Ascending aorta (tissue), 2 donors: ENCODE measurements at regions not wholly inside any gene's neighbourhood (a gene's known extent, or its start where the extent isn't known, plus 50 kb on each side); places are given as distances from the start of the nearest gene placed in this dataset.

ENCODE experiments used
- DNase-seq, 2 donors: peaks; one replicate each; pipeline ENCODE4 v3.0.0-alpha.2; 2019; ENCODE audit warnings: low spot score in 2 of 2
- H3K27ac ChIP-seq, 2 donors: fragments of 200-600 bp; sonication (generic); one replicate each; pipeline ENCODE4 v1.5.1; 2016 to 2017; ENCODE audit warnings: mild to moderate bottlenecking in 1 of 2
- H3K27me3 ChIP-seq: fragments of 200-600 bp; sonication (generic); one replicate; pipeline ENCODE4 v1.5.1; 2017
- H3K36me3 ChIP-seq, 2 donors: fragments of 200-600 bp; sonication (generic); one replicate each; pipeline ENCODE4 v1.5.1; 2016
- H3K4me1 ChIP-seq, 2 donors: fragments of 200-600 bp; sonication (generic); one replicate each; pipeline ENCODE4 v1.5.1; 2016 to 2017; ENCODE audit warnings: mild to moderate bottlenecking in 1 of 2
- H3K4me3 ChIP-seq, 2 donors: fragments of 200-600 bp; sonication (generic); one replicate each; pipeline ENCODE4 v1.5.1; 2016 to 2017; ENCODE audit warnings: mild to moderate bottlenecking in 1 of 2
- H3K9me3 ChIP-seq, 2 donors: fragments of 200-600 bp; sonication (generic); one replicate each; pipeline ENCODE4 v1.5.1; 2016
- intact Hi-C: fragments of 100-400 bp; cut with DNase I; formaldehyde crosslinking; loops from one replicate; pipeline ENCODE4 v1.15.1; 2023
- TF ChIP-seq, protein P1 (sequence below), 3 experiments: fragments of 200-600 bp in 2 of 3; fragments of 450-650 bp in 1 of 3; sonication (generic) in 2 of 3; IDR thresholded peaks; one replicate each; pipeline ENCODE4 v1.5.1; 2016 to 2019; ENCODE audit warnings: antibody characterized with exemption in 3 of 3, mild to moderate bottlenecking in 1 of 3, moderate library complexity in 1 of 3

DNA sequence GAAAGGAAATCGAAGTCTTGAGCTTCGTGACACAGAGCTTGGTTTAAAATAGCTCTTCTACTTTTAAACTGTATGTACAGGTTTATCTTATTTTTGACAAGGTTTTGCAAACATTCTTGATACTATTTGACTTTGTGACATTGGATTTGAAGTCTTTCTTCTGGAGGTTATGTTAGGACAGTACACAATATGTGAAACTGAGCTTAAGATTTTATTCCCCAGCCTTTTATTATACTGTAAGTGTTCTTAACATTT is 95.2 kb upstream of the BTBD3 start:
- H3K9me3 ChIP-seq = no peaks in the 10 kb centered on the region
- DNase-seq = no peak
- intact Hi-C loops = no loop called here
- no peak overlapping the region for H3K27ac ChIP-seq
- H3K27me3 ChIP-seq = no peaks in the 10 kb centered on the region
- no peaks in the 10 kb centered on the region for H3K36me3 ChIP-seq
- no peak overlapping the region for H3K4me3 ChIP-seq
- TF ChIP-seq, protein P1, sequence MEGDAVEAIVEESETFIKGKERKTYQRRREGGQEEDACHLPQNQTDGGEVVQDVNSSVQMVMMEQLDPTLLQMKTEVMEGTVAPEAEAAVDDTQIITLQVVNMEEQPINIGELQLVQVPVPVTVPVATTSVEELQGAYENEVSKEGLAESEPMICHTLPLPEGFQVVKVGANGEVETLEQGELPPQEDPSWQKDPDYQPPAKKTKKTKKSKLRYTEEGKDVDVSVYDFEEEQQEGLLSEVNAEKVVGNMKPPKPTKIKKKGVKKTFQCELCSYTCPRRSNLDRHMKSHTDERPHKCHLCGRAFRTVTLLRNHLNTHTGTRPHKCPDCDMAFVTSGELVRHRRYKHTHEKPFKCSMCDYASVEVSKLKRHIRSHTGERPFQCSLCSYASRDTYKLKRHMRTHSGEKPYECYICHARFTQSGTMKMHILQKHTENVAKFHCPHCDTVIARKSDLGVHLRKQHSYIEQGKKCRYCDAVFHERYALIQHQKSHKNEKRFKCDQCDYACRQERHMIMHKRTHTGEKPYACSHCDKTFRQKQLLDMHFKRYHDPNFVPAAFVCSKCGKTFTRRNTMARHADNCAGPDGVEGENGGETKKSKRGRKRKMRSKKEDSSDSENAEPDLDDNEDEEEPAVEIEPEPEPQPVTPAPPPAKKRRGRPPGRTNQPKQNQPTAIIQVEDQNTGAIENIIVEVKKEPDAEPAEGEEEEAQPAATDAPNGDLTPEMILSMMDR (IDR thresholded peaks at IDR 0.05) = no peak
- no peaks in the 10 kb centered on the region for H3K4me1 ChIP-seq

DNA sequence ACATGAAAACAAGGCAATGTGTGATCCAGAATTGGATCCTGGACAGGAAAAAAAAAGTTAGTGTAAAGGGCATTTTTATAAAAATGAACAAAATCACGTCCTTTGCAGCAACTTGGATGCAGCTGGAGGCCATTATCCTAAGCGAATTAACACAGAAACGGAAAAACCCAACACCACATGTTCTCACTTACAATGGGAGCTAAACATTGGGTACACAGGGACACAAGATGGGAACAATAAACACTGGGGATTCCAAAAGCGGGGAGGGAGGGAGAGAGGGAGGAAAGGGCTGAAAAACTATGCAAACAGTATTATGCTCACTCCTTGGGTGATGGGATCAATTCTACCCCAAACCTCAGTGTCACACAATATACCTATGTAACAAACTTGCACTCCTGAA is 91.4 kb upstream of the BTBD3 start:
- TF ChIP-seq, protein P1 (IDR thresholded peaks at IDR 0.05) = no peak
- DNase-seq = no peak
- Histone ChIP-seq H3K27me3 (no peaks in the 10 kb centered on the region), H3K36me3 (no peaks in the 10 kb centered on the region), H3K4me3 (no peak overlapping the region), H3K4me1 (no peaks in the 10 kb centered on the region), H3K27ac (no peak overlapping the region), H3K9me3 (no peaks in the 10 kb centered on the region)
- intact Hi-C loops = no loop called here

DNA sequence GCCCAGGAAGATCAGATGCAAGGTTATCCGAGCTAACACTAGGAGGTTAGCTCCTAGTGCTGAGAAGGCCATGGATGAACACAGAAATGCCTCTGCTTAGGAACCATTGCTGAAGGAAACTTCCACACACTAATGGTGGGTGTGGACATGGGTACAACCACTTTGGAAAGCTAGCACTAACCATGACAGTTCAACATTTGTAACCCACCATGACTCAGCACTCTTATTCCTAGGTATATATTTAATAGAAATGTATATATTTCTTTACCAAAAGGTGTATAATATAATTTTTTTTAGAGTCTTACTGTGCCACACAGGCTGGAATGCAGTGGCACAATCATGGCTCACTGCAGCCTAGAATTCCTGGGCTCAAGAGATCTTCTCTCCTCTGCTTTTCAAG is 85.3 kb upstream of the BTBD3 start:
- Histone ChIP-seq H3K27me3 (no peaks in the 10 kb centered on the region), H3K9me3 (no peaks in the 10 kb centered on the region), H3K4me1 (no peaks in the 10 kb centered on the region), H3K27ac (no peak overlapping the region), H3K4me3 (no peak overlapping the region), H3K36me3 (no peaks in the 10 kb centered on the region)
- TF ChIP-seq, protein P1 (IDR thresholded peaks at IDR 0.05) = no peak
- intact Hi-C loops = no loop called here
- no peak for DNase-seq

DNA sequence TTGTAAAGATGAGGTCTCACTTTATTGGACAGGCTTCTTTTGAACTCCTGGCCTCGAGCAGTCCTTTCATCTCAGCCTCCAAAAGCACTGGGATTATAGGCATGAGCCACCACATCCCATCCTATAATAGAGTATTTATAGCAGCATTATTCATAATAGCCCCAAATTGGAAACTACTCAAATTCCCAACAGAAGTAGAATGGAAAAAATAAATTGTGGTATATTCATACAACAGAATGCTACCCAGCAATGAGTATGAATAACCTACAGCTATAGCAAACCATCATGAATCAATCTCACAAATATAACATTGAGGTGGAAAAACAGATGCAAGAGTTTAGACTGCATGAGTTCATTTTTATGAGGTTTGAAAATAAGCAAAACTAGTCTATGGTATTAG is 84.8 kb upstream of the BTBD3 start:
- H3K27me3 ChIP-seq = no peaks in the 10 kb centered on the region
- H3K36me3 ChIP-seq = no peaks in the 10 kb centered on the region
- no peak overlapping the region for H3K27ac ChIP-seq
- DNase-seq = no peak
- TF ChIP-seq, protein P1 (IDR thresholded peaks at IDR 0.05) = no peak
- H3K9me3 ChIP-seq = no peaks in the 10 kb centered on the region
- no peaks in the 10 kb centered on the region for H3K4me1 ChIP-seq
- no peak overlapping the region for H3K4me3 ChIP-seq
- intact Hi-C loops = no loop called here

DNA sequence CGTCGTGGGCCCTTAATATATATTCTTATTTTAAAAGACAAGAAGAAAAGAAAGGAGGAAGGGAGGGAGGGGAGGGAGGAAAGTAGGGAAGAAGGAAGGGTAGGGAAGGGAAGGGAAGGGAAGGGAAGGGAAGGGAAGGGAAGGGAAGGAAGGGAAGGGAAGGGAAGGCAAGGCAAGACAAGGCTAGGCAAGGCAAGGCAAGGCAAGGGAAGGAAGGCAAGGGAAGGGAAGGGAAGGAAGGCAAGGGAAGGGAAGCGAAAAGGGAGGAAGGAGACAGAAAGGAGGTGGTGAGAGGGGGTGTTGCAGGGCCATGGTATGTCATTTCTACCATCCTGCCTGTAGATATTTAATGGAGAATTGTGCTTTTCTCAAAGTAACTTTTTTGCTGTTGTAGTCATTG is 83.9 kb upstream of the BTBD3 start:
- DNase-seq = no peak
- Histone ChIP-seq H3K9me3 (no peaks in the 10 kb centered on the region), H3K4me1 (no peaks in the 10 kb centered on the region), H3K27ac (no peak overlapping the region), H3K27me3 (no peaks in the 10 kb centered on the region), H3K36me3 (no peaks in the 10 kb centered on the region), H3K4me3 (no peak overlapping the region)
- intact Hi-C loops = no loop called here
- TF ChIP-seq, protein P1 (IDR thresholded peaks at IDR 0.05) = no peak

DNA sequence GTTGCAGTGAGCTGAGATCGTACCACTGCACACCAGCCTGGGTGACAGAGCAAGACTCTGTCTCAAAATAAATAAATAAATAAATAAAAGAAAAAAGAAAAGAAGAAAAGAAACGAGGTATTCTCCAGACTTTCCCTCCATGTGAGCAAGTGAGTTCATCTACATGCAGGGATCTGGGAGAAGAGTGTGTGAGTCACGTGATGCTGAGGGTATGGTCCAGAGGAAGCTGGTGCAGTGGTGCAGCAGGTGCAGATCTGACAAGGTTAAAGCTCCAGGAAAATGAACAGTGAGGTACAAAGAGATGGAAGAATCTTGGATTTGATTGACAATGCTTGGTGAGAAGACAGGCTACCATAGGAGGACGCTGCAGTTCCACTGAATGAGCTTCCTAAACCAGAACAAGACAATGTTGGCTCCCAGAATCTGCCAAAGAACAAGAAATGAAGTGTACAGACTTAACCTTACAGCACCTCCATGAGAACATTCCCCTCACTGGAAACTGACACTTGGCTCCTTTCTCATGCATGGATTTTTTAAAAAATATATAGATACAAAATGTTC is 79.5 kb upstream of the BTBD3 start:
- intact Hi-C loops = no loop called here
- TF ChIP-seq, protein P1 (IDR thresholded peaks at IDR 0.05) = no peak
- Histone ChIP-seq H3K36me3 (no peaks in the 10 kb centered on the region), H3K27me3 (no peaks in the 10 kb centered on the region), H3K27ac (no peak overlapping the region), H3K9me3 (no peaks in the 10 kb centered on the region), H3K4me1 (no peaks in the 10 kb centered on the region), H3K4me3 (no peak overlapping the region)
- DNase-seq = no peak
